Stimulated activated effector memory CD8-positive, alpha-beta T cell treated with anti-CD3 and anti-CD28 coated beads, Interleukin-12 subunit alpha, Interleukin-12 subunit beta, amount 100 ng/mL, for 72 hours (primary cell): ENCODE measurements at regions not wholly inside any gene's neighbourhood (a gene's known extent, or its start where the extent isn't known, plus 50 kb on each side); places are given as distances from the start of the nearest gene placed in this dataset.
"Not testable (repeated sequence)": the region's sequence is repeated elsewhere in the genome, so short reads cannot be mapped to it uniquely, and the experiment has no call there.

ENCODE experiments used
- ATAC-seq: fragments of 150-1000 bp; cut with Tn5 transposase; 2 replicates; pipeline ENCODE4 v1.10.0; 2021
- DNase-seq, 2 donors: peaks; one replicate each; pipeline ENCODE4 v3.0.0; 2021 to 2022; ENCODE audit warnings: low spot score in 2 of 2
- H3K27ac Mint-ChIP-seq: one replicate; pipeline ENCODE4 v1.8.0; 2022; ENCODE audit warnings: mild to moderate bottlenecking, mixed read lengths
- H3K36me3 Mint-ChIP-seq: one replicate; pipeline ENCODE4 v1.8.0; 2022; ENCODE audit warnings: mild to moderate bottlenecking, mixed read lengths
- H3K4me1 Mint-ChIP-seq: one replicate; pipeline ENCODE4 v1.8.0; 2022; ENCODE audit warnings: mixed read lengths
- H3K4me3 Mint-ChIP-seq: one replicate; pipeline ENCODE4 v1.8.0; 2022; ENCODE audit warnings: mild to moderate bottlenecking, mixed read lengths
- H3K9me3 Mint-ChIP-seq: one replicate; pipeline ENCODE4 v1.8.0; 2022; ENCODE audit warnings: mixed read lengths

DNA sequence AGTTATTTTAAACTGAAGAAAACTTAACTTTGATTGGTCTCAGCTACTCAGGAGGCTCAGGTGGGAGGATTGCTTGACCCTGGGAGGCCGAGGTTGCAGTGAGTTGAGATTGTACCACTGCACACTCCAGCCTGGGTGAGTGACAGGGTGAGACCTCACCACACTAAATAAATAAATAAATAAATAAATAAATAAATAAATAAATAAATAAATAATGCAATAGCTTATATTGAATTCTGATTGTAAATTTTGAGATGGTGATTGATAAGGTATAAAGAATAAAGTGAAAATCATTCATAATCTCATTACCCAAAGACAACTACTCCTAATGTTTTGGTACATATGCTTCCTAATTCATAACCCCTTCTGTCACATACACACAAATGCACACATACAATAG lies 58.1 kb downstream of the TUBA3C start:
- DNase-seq (no peak), ATAC-seq (no peak)
- Mint-ChIP-seq H3K9me3 (peaks cover under 1% of the 10 kb centered on the region), H3K27ac (no peak overlapping the region), H3K36me3 (no peaks in the 10 kb centered on the region), H3K4me3 (no peak overlapping the region), H3K4me1 (no peaks in the 10 kb centered on the region)

DNA sequence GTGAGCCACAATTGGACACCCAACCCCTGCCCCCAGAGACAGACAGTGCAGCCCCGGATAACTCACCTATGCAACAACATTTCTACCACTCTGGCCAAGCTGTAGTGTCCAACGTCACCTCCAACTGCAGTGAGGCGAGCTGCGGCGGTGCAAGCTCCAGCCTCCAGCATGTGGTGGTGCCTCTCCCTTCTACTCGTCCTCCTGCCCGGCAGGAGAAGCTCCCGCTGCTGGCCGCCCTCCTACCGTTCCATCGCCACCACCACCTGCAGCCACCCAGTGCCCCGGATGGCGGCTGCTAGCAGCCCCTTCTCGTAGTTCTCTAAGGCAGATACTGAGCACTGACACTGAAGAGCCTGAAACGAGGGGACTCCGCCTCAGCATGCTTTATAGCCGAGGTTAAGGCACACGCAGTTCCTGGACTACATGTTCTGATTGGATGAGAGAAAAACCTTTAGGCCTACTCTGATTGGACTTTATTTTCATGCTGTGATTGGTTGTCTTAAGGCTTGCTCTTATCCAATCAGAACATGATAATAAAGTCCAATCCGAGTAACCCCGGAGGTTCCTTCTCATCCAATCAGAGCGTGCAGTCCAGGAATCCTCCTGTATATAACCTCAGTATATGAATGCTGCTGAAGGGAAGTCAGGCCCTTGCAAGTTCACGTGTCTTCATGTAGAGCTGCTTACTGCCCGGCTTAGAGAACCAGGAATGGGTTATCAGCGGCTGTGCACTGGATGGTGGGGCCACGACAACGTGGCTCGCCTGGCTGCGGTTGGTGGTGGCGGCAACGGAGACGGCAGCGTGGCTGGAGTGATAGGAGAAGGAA lies 63.5 kb downstream of the TUBA3C start:
- DNase-seq (no peak), ATAC-seq (no peak)
- Mint-ChIP-seq H3K4me1 (no peaks in the 10 kb centered on the region), H3K4me3 (no peak overlapping the region), H3K9me3 (peaks cover 2% of the 10 kb centered on the region), H3K27ac (no peak overlapping the region), H3K36me3 (no peaks in the 10 kb centered on the region)

DNA sequence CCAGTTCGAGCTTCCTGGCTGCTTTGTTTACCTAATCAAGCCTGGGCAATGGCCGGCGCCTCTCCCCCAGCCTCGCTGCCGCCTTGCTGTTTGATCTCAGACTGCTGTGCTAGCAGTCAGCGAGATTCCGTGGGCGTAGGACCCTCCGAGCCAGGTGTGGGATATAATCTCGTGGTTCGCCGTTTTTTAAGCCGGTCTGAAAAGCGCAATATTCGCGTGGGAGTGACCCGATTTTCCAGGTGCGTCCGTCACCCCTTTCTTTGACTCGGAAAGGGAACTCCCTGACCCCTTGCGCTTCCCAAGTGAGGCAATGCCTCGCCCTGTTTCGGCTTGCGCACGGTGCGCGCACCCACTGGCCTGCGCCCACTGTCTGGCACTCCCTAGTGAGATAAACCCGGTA lies 72.4 kb downstream of the TUBA3C start:
- not testable (repeated sequence) for DNase-seq, H3K9me3 Mint-ChIP-seq, H3K27ac Mint-ChIP-seq, H3K4me3 Mint-ChIP-seq, H3K4me1 Mint-ChIP-seq, ATAC-seq, H3K36me3 Mint-ChIP-seq

DNA sequence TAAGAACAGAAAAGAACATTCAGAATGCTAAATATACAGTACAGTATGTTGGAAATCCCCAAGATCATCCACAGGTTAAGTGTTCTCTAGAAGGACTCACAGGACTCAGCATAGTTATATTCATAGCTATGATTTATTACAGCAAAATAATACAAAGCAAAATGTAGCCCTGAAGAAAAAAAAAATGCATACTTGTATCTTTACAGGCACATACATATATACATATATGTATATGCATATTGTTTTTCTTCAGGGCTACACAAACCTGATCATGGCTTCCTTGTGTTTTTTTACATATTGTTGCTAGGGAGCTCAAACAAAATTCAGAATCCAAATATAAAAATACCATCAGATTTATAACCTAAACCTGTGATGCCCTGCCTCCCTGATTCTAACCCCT lies 78.5 kb downstream of the TUBA3C start:
- Mint-ChIP-seq H3K9me3 (no peaks in the 10 kb centered on the region), H3K36me3 (no peaks in the 10 kb centered on the region), H3K4me3 (no peak overlapping the region), H3K27ac (no peak overlapping the region), H3K4me1 (no peaks in the 10 kb centered on the region)
- DNase-seq (no peak), ATAC-seq (no peak)

DNA sequence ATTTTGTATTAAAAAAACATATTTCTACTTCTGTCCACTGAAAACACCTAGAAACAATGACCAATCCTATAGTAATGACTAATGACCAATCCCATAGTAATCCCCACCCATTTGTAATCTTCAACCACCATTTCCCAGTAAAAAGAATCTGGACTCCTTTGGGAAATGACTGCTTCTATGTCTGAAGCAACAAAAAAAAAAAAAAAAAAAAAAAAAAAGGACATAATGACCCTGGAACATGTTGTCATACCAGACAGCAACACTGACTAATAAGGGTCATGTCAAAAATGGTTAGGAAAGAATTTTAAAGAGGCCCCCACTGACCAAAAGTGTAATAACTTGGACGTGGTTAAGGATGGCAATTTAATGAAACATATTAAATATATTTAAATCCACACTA lies 88.3 kb downstream of the TUBA3C start:
- Mint-ChIP-seq H3K4me1 (no peaks in the 10 kb centered on the region), H3K27ac (no peak overlapping the region), H3K9me3 (no peaks in the 10 kb centered on the region), H3K4me3 (no peak overlapping the region), H3K36me3 (no peaks in the 10 kb centered on the region)
- DNase-seq = no peak
- ATAC-seq = no peak

DNA sequence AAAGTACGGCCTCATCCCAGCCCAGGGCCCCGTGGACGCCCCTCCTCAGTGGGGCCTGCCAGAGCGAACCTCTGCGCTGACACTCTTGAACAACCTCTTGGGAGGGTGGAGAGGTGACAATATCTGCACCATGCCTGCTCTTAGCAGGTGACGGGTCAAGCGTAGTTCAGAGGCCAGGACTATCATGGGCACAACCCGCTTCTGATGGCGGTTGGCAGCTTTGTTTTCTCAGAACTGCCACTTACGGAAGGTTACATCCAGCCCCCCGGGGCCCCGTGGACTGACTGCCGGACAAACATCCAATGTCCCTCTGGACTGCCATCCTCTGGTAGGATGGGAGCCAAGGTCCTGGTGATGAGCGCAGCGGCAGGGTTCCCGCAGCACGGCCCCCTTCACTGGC lies 91.1 kb downstream of the TUBA3C start:
- no peak for DNase-seq
- Mint-ChIP-seq H3K4me1 (no peaks in the 10 kb centered on the region), H3K27ac (no peak overlapping the region), H3K9me3 (no peaks in the 10 kb centered on the region), H3K4me3 (no peak overlapping the region), H3K36me3 (no peaks in the 10 kb centered on the region)
- no peak for ATAC-seq

DNA sequence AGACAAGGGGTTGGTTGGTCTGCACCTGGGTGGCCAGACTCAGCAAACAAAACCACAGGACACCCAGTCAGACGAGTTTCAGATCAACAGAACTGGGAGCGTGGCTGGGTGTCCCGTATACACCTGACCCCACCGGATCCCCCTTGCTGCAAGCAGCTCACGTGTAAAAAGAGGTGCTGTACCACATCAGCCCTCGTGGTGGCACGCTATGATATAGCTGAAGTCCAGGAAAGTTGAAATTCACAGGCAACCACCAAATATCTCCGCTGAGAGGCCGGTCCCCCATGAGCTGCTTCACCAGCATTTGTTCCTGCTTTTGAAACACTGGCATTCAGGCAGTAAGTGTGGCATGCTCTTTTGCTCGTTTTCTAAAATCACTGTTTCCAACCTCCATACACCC lies 92.3 kb downstream of the TUBA3C start:
- Mint-ChIP-seq H3K9me3 (no peaks in the 10 kb centered on the region), H3K27ac (no peak overlapping the region), H3K36me3 (no peaks in the 10 kb centered on the region), H3K4me1 (no peaks in the 10 kb centered on the region), H3K4me3 (no peak overlapping the region)
- ATAC-seq (no peak), DNase-seq (no peak)

DNA sequence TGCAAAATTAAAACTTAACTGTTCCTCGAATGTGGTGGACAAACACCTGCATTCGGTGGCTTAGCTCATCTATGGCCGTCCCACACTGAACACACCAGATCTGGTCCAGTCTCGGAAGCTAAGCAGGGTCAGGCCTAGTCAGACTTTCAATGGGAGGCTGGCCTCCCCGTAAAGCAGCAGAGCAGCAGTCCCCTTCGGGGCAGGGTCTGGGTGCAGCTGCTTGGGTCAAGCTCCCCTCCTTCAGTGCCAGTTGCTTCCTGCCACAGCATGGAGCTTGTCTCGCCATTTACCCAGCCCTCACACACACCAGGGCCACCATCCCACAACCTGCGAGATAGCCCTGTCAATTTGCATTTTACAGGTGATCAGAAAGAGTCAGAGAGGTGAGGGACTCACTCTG lies 93.2 kb downstream of the TUBA3C start:
- ATAC-seq = peak; percentile 14
- H3K4me3 Mint-ChIP-seq = no peak overlapping the region
- H3K27ac Mint-ChIP-seq = no peak overlapping the region
- no peaks in the 10 kb centered on the region for H3K36me3 Mint-ChIP-seq
- H3K9me3 Mint-ChIP-seq = no peaks in the 10 kb centered on the region
- no peak for DNase-seq
- H3K4me1 Mint-ChIP-seq = no peaks in the 10 kb centered on the region

DNA sequence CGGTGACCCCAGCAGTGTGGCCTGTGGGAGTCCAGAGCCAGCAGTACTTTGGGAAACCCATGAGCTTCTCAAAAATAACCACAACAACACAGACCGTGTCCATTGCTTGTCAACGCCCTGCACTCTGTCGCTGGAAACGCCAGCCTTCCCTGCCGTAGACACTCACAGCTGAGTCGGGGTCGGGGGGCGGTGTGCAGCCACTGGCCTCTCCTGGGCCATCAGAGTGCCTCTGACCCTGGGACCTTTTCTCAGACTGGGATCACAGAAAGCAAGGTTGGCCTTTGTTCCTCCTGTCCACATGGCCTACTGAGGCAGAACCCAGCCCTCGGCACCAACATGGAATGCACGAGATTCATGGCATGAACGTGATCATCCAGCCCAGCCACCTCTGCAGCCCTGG lies 95.7 kb downstream of the TUBA3C start:
- H3K4me3 Mint-ChIP-seq = no peak overlapping the region
- no peaks in the 10 kb centered on the region for H3K4me1 Mint-ChIP-seq
- no peak overlapping the region for H3K27ac Mint-ChIP-seq
- DNase-seq (no peak), ATAC-seq (no peak)
- peaks cover 2% of the 10 kb centered on the region for H3K9me3 Mint-ChIP-seq
- no peaks in the 10 kb centered on the region for H3K36me3 Mint-ChIP-seq

DNA sequence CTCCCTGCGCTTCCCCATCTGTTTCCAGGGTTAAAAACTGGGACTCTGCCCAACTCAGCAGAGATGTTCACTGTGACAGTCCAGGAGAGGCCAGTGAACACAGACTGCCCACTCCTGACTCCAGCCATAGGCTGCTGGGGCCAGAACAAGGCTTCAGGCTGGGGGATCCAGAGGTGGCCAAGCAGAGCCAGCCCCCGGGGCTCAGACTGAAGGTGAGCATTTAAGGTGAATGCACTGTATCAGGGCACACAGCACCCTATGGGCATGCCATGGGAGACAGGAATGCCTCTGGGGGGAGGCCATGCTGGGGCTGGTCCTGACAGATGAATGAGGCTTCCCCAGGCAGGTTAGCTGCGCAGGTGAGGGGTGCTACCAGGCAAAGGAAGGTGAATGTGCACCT lies 96.4 kb downstream of the TUBA3C start:
- DNase-seq (no peak), ATAC-seq (no peak)
- H3K9me3 Mint-ChIP-seq = peaks cover 2% of the 10 kb centered on the region
- no peaks in the 10 kb centered on the region for H3K4me1 Mint-ChIP-seq
- no peak overlapping the region for H3K27ac Mint-ChIP-seq
- H3K36me3 Mint-ChIP-seq = no peaks in the 10 kb centered on the region
- H3K4me3 Mint-ChIP-seq = no peak overlapping the region

DNA sequence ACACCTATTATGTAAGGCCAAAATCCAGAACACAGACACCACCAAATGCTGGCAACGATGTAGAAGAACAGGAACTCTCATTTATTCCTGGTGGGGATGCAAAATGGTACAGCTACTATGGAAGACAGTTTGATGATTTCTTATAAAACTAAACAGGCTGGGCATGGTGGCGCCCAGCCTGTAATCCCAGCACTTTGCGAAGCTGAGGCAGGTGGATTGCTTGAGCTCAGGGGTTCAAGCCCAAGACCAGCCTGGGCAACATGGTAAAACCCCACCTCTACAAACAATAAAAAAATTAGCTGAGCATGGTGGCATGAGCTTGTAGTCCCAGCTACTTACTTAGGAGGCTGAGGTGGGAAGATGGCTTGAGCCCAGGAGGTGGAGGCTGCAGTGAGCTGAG lies 98.3 kb downstream of the TUBA3C start:
- peaks cover 7% of the 10 kb centered on the region for H3K9me3 Mint-ChIP-seq
- no peak overlapping the region for H3K27ac Mint-ChIP-seq
- ATAC-seq (no peak), DNase-seq (no peak)
- H3K4me1 Mint-ChIP-seq = no peaks in the 10 kb centered on the region
- H3K36me3 Mint-ChIP-seq = no peaks in the 10 kb centered on the region
- no peak overlapping the region for H3K4me3 Mint-ChIP-seq

DNA sequence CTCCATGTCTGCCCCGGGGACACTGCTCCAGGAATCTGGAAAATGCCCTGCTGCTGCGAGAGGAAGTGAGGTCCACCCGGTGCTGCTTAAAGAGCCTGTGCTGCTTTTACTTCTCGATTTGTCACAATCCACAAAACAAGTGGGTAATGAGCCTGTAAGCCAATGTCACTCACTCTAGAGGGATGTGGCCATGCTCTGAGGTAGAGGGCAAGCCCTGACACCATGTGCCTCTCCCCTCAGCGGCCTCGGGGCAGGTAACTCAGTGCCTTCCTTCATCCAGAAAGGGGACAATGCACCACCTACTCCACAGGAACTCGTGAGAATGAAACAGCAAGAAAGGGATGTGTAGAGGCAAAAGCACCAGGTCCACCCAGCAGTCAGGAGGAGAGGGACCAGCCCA lies 106.2 kb downstream of the TUBA3C start:
- no peak for ATAC-seq
- Mint-ChIP-seq H3K9me3 (peaks cover 9% of the 10 kb centered on the region), H3K27ac (no peak overlapping the region), H3K4me3 (no peak overlapping the region), H3K4me1 (no peaks in the 10 kb centered on the region), H3K36me3 (no peaks in the 10 kb centered on the region)
- DNase-seq = peak in 1 of 2 donors; percentile 12

DNA sequence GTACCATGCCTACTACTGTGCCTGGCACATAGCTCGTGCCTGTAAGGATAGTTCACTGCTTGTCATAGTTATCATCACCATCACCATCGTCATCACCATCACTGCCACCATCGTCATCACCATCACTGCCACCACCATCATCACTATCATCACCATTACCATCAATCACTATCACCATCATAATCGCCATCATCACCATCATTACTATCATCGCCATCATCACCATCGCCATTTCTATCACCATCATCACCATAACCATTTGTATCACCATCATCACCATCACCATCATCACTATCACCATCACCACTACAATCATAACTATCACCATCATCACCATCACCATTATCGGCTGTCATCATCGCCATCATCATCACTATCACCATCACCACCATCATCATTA lies 107.1 kb downstream of the TUBA3C start:
- no peak for ATAC-seq
- no peaks in the 10 kb centered on the region for H3K4me1 Mint-ChIP-seq
- no peaks in the 10 kb centered on the region for H3K36me3 Mint-ChIP-seq
- no peak overlapping the region for H3K27ac Mint-ChIP-seq
- H3K4me3 Mint-ChIP-seq = no peak overlapping the region
- peaks cover 9% of the 10 kb centered on the region for H3K9me3 Mint-ChIP-seq
- DNase-seq = no peak

DNA sequence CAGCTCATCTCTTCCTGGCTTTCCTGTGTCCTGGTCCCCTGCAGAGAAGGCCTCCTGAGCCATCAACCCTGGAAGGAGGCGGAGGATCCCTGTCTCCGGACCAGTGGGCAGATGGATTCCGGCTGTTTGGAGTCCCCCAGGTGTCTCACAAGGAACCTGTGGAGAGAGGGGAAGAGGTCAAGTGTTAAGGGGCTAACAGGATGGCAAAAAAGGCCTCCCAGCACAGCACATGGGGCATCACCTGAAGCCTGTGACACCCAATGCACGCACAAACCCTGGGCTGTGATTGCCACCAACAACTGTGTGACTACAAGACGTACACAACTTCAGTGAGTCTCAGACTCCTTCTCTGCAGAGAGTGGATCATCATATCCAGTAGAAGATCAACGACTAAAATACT lies 107.5 kb downstream of the TUBA3C start:
- H3K9me3 Mint-ChIP-seq, H3K27ac Mint-ChIP-seq, ATAC-seq, H3K4me3 Mint-ChIP-seq, DNase-seq, H3K36me3 Mint-ChIP-seq, H3K4me1 Mint-ChIP-seq: not testable (repeated sequence)

DNA sequence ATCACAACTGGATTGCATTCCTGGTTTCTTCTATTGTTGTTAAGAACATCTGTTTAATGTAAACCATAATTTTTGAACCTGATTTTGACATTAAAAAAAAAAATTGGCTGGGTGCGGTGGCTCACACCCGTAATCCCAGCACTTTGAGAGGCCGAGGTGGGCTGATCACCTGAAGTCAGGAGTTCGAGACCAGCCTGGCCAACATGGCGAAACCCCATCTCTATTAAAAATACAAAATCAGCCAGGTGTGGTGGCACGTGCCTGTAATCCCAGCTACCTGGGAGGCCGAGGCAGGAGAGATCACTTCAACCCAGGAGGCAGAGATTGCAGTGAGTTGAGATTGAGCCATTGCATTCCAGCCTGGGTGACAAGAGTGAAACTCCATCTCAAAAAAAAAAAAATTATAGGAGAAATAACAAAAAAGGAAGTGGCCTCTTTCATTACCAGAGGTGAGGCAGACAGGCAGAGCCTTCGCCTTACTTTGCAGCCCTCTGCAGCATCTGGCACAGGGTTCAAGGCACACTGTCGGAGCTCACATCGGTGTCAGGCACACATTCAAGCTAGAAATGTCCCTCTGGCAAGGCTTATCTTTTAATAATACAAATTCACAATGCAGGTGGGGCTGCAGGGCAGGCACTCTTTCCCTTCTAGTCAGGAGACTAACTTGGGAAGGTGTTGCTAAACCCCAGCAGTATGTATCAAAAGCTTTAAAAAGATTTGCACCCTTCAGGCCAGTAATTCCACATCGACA lies 108.5 kb downstream of the TUBA3C start:
- not testable (repeated sequence) for H3K4me3 Mint-ChIP-seq, DNase-seq, H3K27ac Mint-ChIP-seq, ATAC-seq, H3K9me3 Mint-ChIP-seq, H3K36me3 Mint-ChIP-seq, H3K4me1 Mint-ChIP-seq

DNA sequence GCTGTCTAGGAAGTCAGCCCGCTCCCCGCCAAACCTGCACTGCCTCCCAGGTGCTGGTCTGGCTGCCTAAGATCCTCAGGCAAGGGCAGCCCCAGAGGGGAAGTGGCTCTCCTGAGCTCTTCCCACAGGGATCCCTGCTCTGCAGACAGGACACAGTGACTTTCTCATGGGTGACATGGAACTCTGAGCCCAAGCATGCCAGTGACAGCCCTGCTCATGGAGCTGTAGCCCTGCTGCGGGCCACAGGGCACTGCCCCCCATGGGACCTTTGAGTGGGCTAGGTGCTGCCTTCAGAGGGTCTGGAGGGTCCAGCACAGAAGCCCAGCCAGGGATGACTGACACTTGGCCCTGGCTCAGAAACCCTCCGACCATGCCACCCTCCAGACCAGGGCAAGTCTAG lies 109.1 kb downstream of the TUBA3C start:
- ATAC-seq (no peak), DNase-seq (no peak)
- H3K4me1 Mint-ChIP-seq = no peaks in the 10 kb centered on the region
- H3K27ac Mint-ChIP-seq = no peak overlapping the region
- peaks cover 4% of the 10 kb centered on the region for H3K9me3 Mint-ChIP-seq
- no peaks in the 10 kb centered on the region for H3K36me3 Mint-ChIP-seq
- no peak overlapping the region for H3K4me3 Mint-ChIP-seq
